ENCODE measurements at regions not wholly inside any gene's neighbourhood (a gene's known extent, or its start where the extent isn't known, plus 50 kb on each side); places are given as distances from the start of the nearest gene placed in this dataset.

DNA sequence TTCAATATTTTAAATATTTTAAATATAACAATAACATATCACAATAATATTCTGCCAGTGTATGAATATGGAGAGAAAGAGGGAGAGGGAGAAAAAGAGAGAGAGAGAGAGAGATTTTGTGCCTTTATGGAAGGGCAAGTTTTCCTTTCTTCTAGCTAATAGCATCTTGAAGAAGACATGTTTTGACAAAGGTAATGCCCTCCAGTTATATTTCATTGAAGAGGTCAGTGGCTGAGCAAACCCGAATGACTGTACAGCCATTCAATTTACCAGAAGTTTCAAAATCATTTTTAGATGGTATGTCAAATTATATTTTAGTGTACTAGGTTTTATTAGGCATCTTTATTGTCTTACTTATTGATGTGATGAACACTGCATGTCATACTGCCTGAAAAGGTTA lies 139.3 kb downstream of the EMB start:
- no peaks in the 10 kb centered on the region for H4K20me1 ChIP-seq (replicated peaks; ENCODE audit: insufficient read depth)
- Mint-ChIP-seq H3K4me1 (no peaks in the 10 kb centered on the region), H3K36me3 (ENCODE audit: low read depth) (peaks cover 10% of the 10 kb centered on the region), H3K9me3 (peaks cover 79% of the 10 kb centered on the region), H3K27me3 (ENCODE audit: insufficient read depth, low read depth, poor library complexity) (no peaks in the 10 kb centered on the region), H3K4me3 (no peak overlapping the region), H3K27ac (no peak overlapping the region)
- no peaks in the 10 kb centered on the region for H3F3A ChIP-seq (replicated peaks; ENCODE audit: low read depth)
- no peaks in the 10 kb centered on the region for H3K9me2 ChIP-seq (ENCODE audit: insufficient read depth)
- H3K4me3 ChIP-seq, result no peak overlapping the region
- TF ChIP-seq CTCF (conservative IDR thresholded peaks at IDR 0.05; ENCODE audit: low read depth in 2 of 2) (no peak), STAT1 (IDR thresholded peaks at IDR 0.05; ENCODE audit: unreplicated experiment) (no peak), JUNB (IDR thresholded peaks at IDR 0.05; ENCODE audit: unreplicated experiment) (no peak), ZNF114 (CRISPR knock-in tag; IDR thresholded peaks at IDR 0.05) (no peak), ZNF331 (CRISPR knock-in tag; IDR thresholded peaks at IDR 0.05; ENCODE audit: low read depth) (no peak), NANOG (IDR thresholded peaks at IDR 0.05; ENCODE audit: borderline replicate concordance) (no peak), CREB1 (CRISPR knock-in tag; IDR thresholded peaks at IDR 0.05; ENCODE audit: low read depth) (no peak), POLR2AphosphoS5 (IDR thresholded peaks at IDR 0.05; ENCODE audit: low read depth) (no peak), ZNF462 (CRISPR knock-in tag; IDR thresholded peaks at IDR 0.05) (no peak), EZH2phosphoT487 (IDR thresholded peaks at IDR 0.05; ENCODE audit: unreplicated experiment) (no peak), REST (IDR thresholded peaks at IDR 0.05; ENCODE audit: unreplicated experiment) (no peak)
- no peak for ATAC-seq
- H3K79me2 ChIP-seq (replicated peaks; ENCODE audit: insufficient read depth), result no peaks in the 10 kb centered on the region
- no peak overlapping the region for H3K27ac ChIP-seq (ENCODE audit: low read depth)
- no peak for DNase-seq (ENCODE audit: low spot score)
- no peaks in the 10 kb centered on the region for H3K4me1 ChIP-seq (ENCODE audit: insufficient read depth)
- H3K4me2 ChIP-seq, result no peak overlapping the region
- H3K36me3 ChIP-seq (ENCODE audit: insufficient read depth), result peaks cover 7% of the 10 kb centered on the region; the same call in 1 of the 2 replicates
- H2AFZ ChIP-seq, result no peak overlapping the region
- no peaks in the 10 kb centered on the region for H3K27me3 ChIP-seq (ENCODE audit: insufficient read depth)

Measured in GM23338 (cell line).